Tibial nerve (tissue), 3 donors: ENCODE measurements at regions not wholly inside any gene's neighbourhood (a gene's known extent, or its start where the extent isn't known, plus 50 kb on each side); places are given as distances from the start of the nearest gene placed in this dataset.

Source experiments
- CTCF ChIP-seq, 5 experiments: fragments of 200-600 bp in 3 of 5; fragments of 450-650 bp in 2 of 5; sonication (generic) in 3 of 5; IDR thresholded peaks; one replicate each; pipeline ENCODE4 v1.5.1; 2016 to 2019; ENCODE audit warnings: antibody characterized with exemption in 5 of 5, mild to moderate bottlenecking in 3 of 5, moderate library complexity in 2 of 5
- POLR2A ChIP-seq, 2 donors: fragments of 450-650 bp; IDR thresholded peaks; one replicate each; pipeline ENCODE4 v1.6.1; 2017; ENCODE audit warnings: antibody characterized with exemption in 2 of 2, mild to moderate bottlenecking in 2 of 2, moderate library complexity in 2 of 2

GRCh38 chr17:77872199-77872598, 86.3 kb upstream of the TNRC6C start:
- TF ChIP-seq CTCF (IDR thresholded peaks at IDR 0.05) (no peak), POLR2A (IDR thresholded peaks at IDR 0.05) (no peak)
